ENCODE measurements at regions not wholly inside any gene's neighbourhood (a gene's known extent, or its start where the extent isn't known, plus 50 kb on each side); places are given as distances from the start of the nearest gene placed in this dataset.

GRCh38 chr9:126147186-126147935 is 179.3 kb upstream of the MVB12B start:
- CTCF ChIA-PET: interaction anchor here (1.3 to 1.4 kb wide), 2 partner anchors 16 to 739 kb away, joined by 3 read pairs; no protein-coding TSS in a partner anchor
- POLR2A ChIA-PET: no interaction called here
- BruUV-seq (replicated peaks): no TSS peak

More at GRCh38 chr9:126147186-126147935, 179.3 kb upstream of the MVB12B start:
- Histone ChIP-seq H3K27me3 (ENCODE audit: control insufficient read depth in 2 of 2, insufficient read depth in 2 of 2, low read length in 2 of 2) (peaks cover 0 to 3% of the 10 kb centered on the region in 2 experiments), H3K9ac (replicated peaks; ENCODE audit: extremely low read depth, insufficient read depth, low read length) (no peak overlapping the region), H3K4me2 (ENCODE audit: insufficient read depth, low read length) (no peak overlapping the region), H4K20me1 (replicated peaks; ENCODE audit: control insufficient read depth, extremely low read depth, insufficient read depth, low read length) (no peaks in the 10 kb centered on the region), H3K4me3 (replicated peaks in 1 of 3; ENCODE audit: insufficient read depth in 1 of 3, low read depth in 1 of 3, low read length in 3 of 3) (no peak overlapping the region), H3K36me3 (ENCODE audit: control insufficient read depth in 2 of 2, extremely low read depth in 1 of 2, insufficient read depth in 2 of 2, low read length in 2 of 2) (no peaks in the 10 kb centered on the region), H2AFZ (ENCODE audit: low read depth, low read length) (no peak overlapping the region), H3K4me1 (ENCODE audit: control insufficient read depth, extremely low read depth, insufficient read depth, low read length) (no peaks in the 10 kb centered on the region), H3K79me2 (ENCODE audit: control insufficient read depth, insufficient read depth, low read length) (no peaks in the 10 kb centered on the region), H3K27ac (ENCODE audit: insufficient read depth, low read depth, low read length) (no peak overlapping the region), H3K9me3 (replicated peaks; ENCODE audit: control insufficient read depth, insufficient read depth, low read length) (no peaks in the 10 kb centered on the region), H3K9me1 (replicated peaks; ENCODE audit: control insufficient read depth, extremely low read depth, insufficient read depth, low read length) (no peaks in the 10 kb centered on the region)
- FAIRE-seq (no peak), DNase-seq (ENCODE audit: low read depth, low spot score) (no peak)
- intact Hi-C loops (cut with micrococcal nuclease): no loop called here
- dilution Hi-C loops (cut with MboI; ENCODE audit: extremely low pct_ligation_motif_present, low sequenced_read_pairs): no loop called here
- TF ChIP-seq FOS (IDR thresholded peaks at IDR 0.05; ENCODE audit: borderline replicate concordance, insufficient read depth, low read length): no peak
- no peak for TF ChIP-seq EZH2 (IDR thresholded peaks at IDR 0.05; ENCODE audit: borderline replicate concordance, low read depth, low read length, severe bottlenecking)
- no peak for TF ChIP-seq MYC (IDR thresholded peaks at IDR 0.05; ENCODE audit: low read depth, low read length)
- TF ChIP-seq POLR2A (IDR thresholded peaks at IDR 0.05; ENCODE audit: low read depth, low read length): no peak
- no peak for TF ChIP-seq MAX (IDR thresholded peaks at IDR 0.05; ENCODE audit: insufficient read depth, insufficient read length)
- no peak for TF ChIP-seq CTCF (IDR thresholded peaks at IDR 0.05; ENCODE audit: extremely low read depth in 1 of 2, insufficient read depth in 1 of 2, low read depth in 1 of 2, low read length in 2 of 2)
- no peak for TF ChIP-seq POLR2AphosphoS5 (IDR thresholded peaks at IDR 0.05; ENCODE audit: insufficient read depth, low read depth, low read length)
- no peak for TF ChIP-seq JUN (IDR thresholded peaks at IDR 0.05; ENCODE audit: borderline replicate concordance, insufficient read depth, insufficient read length, low read depth)
- TF ChIP-seq GATA2 (IDR thresholded peaks at IDR 0.05; ENCODE audit: insufficient read depth, insufficient read length, low read depth, low read length): no peak

Data from endothelial cell of umbilical vein (primary cell).